Vagina (tissue), 2 donors: ENCODE measurements at regions not wholly inside any gene's neighbourhood (a gene's known extent, or its start where the extent isn't known, plus 50 kb on each side); places are given as distances from the start of the nearest gene placed in this dataset.

Source experiments
- CTCF ChIP-seq, 3 experiments: fragments of 450-650 bp in 2 of 3; fragments of 200-600 bp in 1 of 3; sonication (generic) in 1 of 3; IDR thresholded peaks; one replicate each; pipeline ENCODE4 v1.5.1; 2017 to 2019; ENCODE audit warnings: antibody characterized with exemption in 3 of 3, mild to moderate bottlenecking in 2 of 3, moderate library complexity in 2 of 3
- POLR2A ChIP-seq, 2 donors: fragments of 450-650 bp; IDR thresholded peaks; one replicate each; pipeline ENCODE4 v1.6.1; 2017; ENCODE audit warnings: antibody characterized with exemption in 2 of 2, mild to moderate bottlenecking in 2 of 2, moderate library complexity in 2 of 2
- POLR2AphosphoS5 ChIP-seq, 2 donors: sonication (generic); formaldehyde crosslinking; IDR thresholded peaks; one replicate each; pipeline ENCODE4 v1.9.0; 2017; ENCODE audit warnings: antibody characterized with exemption in 2 of 2, mild to moderate bottlenecking in 2 of 2, low read depth in 1 of 2; ENCODE audit not compliant: insufficient read depth in 1 of 2

- TF ChIP-seq POLR2AphosphoS5 (IDR thresholded peaks at IDR 0.05; ENCODE audit: insufficient read depth in 1 of 2, low read depth in 1 of 2) (no peak), CTCF (IDR thresholded peaks at IDR 0.05) (no peak), POLR2A (IDR thresholded peaks at IDR 0.05) (no peak)
Observed at GRCh38 chr9:105912863-105913516, 218.6 kb downstream of the TMEM38B start.
